B cell (primary cell): ENCODE measurements at regions not wholly inside any gene's neighbourhood (a gene's known extent, or its start where the extent isn't known, plus 50 kb on each side); places are given as distances from the start of the nearest gene placed in this dataset.

Experiments
- CTCF ChIP-seq: fragments of 200-600 bp; IDR thresholded peaks from one replicate; pipeline ENCODE4 v1.8.0; 2022; ENCODE audit warnings: antibody characterized with exemption, mild to moderate bottlenecking
- EZH2 ChIP-seq: IDR thresholded peaks from 2 replicates; pipeline ENCODE4 v1.6.1; 2012; ENCODE audit warnings: borderline replicate concordance, low read depth, mild to moderate bottlenecking, moderate library complexity, low read length; ENCODE audit not compliant: insufficient read depth, poor library complexity, severe bottlenecking

GRCh38 chr10:83252596-83252995 is 886.7 kb upstream of the GHITM start:
- TF ChIP-seq EZH2 (no peak), CTCF (no peak)
